Adrenal gland (tissue), 5 donors: ENCODE measurements at regions not wholly inside any gene's neighbourhood (a gene's known extent, or its start where the extent isn't known, plus 50 kb on each side); places are given as distances from the start of the nearest gene placed in this dataset.

ENCODE experiments used
- POLR2A ChIP-seq, 2 donors: fragments of 450-650 bp; IDR thresholded peaks; one replicate each; pipeline ENCODE4 v1.6.1; 2017; ENCODE audit warnings: antibody characterized with exemption in 2 of 2, mild to moderate bottlenecking in 2 of 2, moderate library complexity in 1 of 2
- TF ChIP-seq, protein P1 (sequence below), 6 experiments: fragments of 450-650 bp in 4 of 6; fragments of 200-600 bp in 2 of 6; sonication (generic) in 1 of 6; IDR thresholded peaks; 1 replicate in 5 of 6; 2 replicates in 1 of 6; pipeline versions ENCODE4 v1.5.1 to v1.8.0; 2016 to 2021; ENCODE audit warnings: antibody characterized with exemption in 6 of 6, mild to moderate bottlenecking in 2 of 6, moderate library complexity in 1 of 6
- donor health status: DM: no; HTN: no; CAD: no.

DNA sequence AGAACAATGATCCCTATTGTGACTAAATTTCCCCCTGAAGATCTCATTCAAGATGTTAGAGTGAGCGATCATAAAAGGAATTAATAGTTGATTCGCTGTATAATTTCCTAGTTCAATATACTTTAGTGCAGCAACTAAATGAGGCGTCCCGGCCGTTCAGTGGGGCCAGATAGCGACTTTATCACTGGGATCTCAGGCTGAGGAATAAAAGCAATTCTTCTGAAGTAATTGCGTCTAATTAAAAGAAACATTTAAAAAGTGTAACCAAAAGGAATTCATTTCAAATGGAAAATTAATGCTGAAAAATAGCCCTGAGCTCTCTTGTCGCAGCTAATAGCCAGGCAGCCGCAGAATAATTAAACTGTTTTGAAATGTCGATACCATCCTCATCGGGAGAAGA is 82.2 kb upstream of the TOP1 start:
- TF ChIP-seq, protein P1, sequence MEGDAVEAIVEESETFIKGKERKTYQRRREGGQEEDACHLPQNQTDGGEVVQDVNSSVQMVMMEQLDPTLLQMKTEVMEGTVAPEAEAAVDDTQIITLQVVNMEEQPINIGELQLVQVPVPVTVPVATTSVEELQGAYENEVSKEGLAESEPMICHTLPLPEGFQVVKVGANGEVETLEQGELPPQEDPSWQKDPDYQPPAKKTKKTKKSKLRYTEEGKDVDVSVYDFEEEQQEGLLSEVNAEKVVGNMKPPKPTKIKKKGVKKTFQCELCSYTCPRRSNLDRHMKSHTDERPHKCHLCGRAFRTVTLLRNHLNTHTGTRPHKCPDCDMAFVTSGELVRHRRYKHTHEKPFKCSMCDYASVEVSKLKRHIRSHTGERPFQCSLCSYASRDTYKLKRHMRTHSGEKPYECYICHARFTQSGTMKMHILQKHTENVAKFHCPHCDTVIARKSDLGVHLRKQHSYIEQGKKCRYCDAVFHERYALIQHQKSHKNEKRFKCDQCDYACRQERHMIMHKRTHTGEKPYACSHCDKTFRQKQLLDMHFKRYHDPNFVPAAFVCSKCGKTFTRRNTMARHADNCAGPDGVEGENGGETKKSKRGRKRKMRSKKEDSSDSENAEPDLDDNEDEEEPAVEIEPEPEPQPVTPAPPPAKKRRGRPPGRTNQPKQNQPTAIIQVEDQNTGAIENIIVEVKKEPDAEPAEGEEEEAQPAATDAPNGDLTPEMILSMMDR (IDR thresholded peaks at IDR 0.05), result no peak
- no peak for TF ChIP-seq POLR2A (IDR thresholded peaks at IDR 0.05)
